Activated CD4-positive, CD25-positive, alpha-beta regulatory T cell treated with anti-CD3 and anti-CD28 coated beads, Interleukin-2, amount 50 U/mL, for 72 hours (primary cell): ENCODE measurements at regions not wholly inside any gene's neighbourhood (a gene's known extent, or its start where the extent isn't known, plus 50 kb on each side); places are given as distances from the start of the nearest gene placed in this dataset.

Experiments used
- DNase-seq: peaks from one replicate; pipeline ENCODE4 v3.0.0; 2021

GRCh38 chr13:99055735-99056134 is 77.9 kb upstream of the DOCK9 start:
- DNase-seq = no peak

GRCh38 chr13:99056381-99057014 is 78.6 kb upstream of the DOCK9 start:
- no peak for DNase-seq

GRCh38 chr13:99057310-99057975 is 79.6 kb upstream of the DOCK9 start:
- DNase-seq = no peak

GRCh38 chr13:99058527-99059495 is 80.9 kb upstream of the DOCK9 start:
- DNase-seq = no peak

GRCh38 chr13:99059498-99060075 is 81.7 kb upstream of the DOCK9 start:
- DNase-seq = no peak

GRCh38 chr13:99061411-99061810 is 83.5 kb upstream of the DOCK9 start:
- no peak for DNase-seq

- DNase-seq = no peak
Measured at GRCh38 chr13:99062593-99062992, 84.7 kb upstream of the DOCK9 start.

- DNase-seq = no peak
Measured at GRCh38 chr13:99063178-99063577, 85.3 kb upstream of the DOCK9 start.

- no peak for DNase-seq
Measured at GRCh38 chr13:99063952-99064351, 86.1 kb upstream of the DOCK9 start.

GRCh38 chr13:99064624-99065234 is 86.9 kb upstream of the DOCK9 start:
- no peak for DNase-seq

GRCh38 chr13:99065235-99066015 is 87.6 kb upstream of the DOCK9 start:
- DNase-seq = no peak

- DNase-seq = no peak
Measured at GRCh38 chr13:99066219-99066618, 88.4 kb upstream of the DOCK9 start.

GRCh38 chr13:99067159-99067985 is 89.5 kb upstream of the DOCK9 start:
- DNase-seq = no peak

GRCh38 chr13:99071211-99071610 is 93.3 kb upstream of the DOCK9 start:
- no peak for DNase-seq

GRCh38 chr13:99071666-99072065 is 93.8 kb upstream of the DOCK9 start:
- no peak for DNase-seq

- no peak for DNase-seq
Measured at GRCh38 chr13:99072356-99072755, 94.5 kb upstream of the DOCK9 start.

- no peak for DNase-seq
Measured at GRCh38 chr13:99072941-99073340, 95.1 kb upstream of the DOCK9 start.

GRCh38 chr13:99074693-99075092 is 96.8 kb upstream of the DOCK9 start:
- no peak for DNase-seq

GRCh38 chr13:99075268-99076191 is 97.7 kb upstream of the DOCK9 start:
- DNase-seq = no peak
